ENCODE measurements at regions not wholly inside any gene's neighbourhood (a gene's known extent, or its start where the extent isn't known, plus 50 kb on each side); places are given as distances from the start of the nearest gene placed in this dataset.

GRCh38 chr10:21199501-21199900 lies 302.4 kb upstream of the NEBL start:
- intact Hi-C loops (cut with DNase I): no loop called here
- ATAC-seq (ENCODE audit: poor library complexity): no peak
- DNase-seq: no peak

GRCh38 chr10:21197838-21198237 lies 300.7 kb upstream of the NEBL start:
- DNase-seq (no peak), ATAC-seq (ENCODE audit: poor library complexity) (no peak)
- intact Hi-C loops (cut with DNase I): no loop called here

GRCh38 chr10:21196822-21197395 lies 299.8 kb upstream of the NEBL start:
- ATAC-seq (ENCODE audit: poor library complexity) (no peak), DNase-seq (no peak)
- intact Hi-C loops (cut with DNase I): no loop called here

GRCh38 chr10:21195252-21195651 lies 298.1 kb upstream of the NEBL start:
- ATAC-seq (ENCODE audit: poor library complexity): no peak
- intact Hi-C loops (cut with DNase I): no loop called here
- DNase-seq: no peak

GRCh38 chr10:21194510-21194993 lies 297.4 kb upstream of the NEBL start:
- no peak for DNase-seq
- intact Hi-C loops (cut with DNase I): no loop called here
- ATAC-seq (ENCODE audit: poor library complexity): peak; percentile 81

- DNase-seq (no peak), ATAC-seq (ENCODE audit: poor library complexity) (no peak)
- intact Hi-C loops (cut with DNase I): no loop called here
Measured at GRCh38 chr10:21193196-21193595, 296.1 kb upstream of the NEBL start.

GRCh38 chr10:21191512-21191911 lies 294.4 kb upstream of the NEBL start:
- intact Hi-C loops (cut with DNase I): no loop called here
- DNase-seq (no peak), ATAC-seq (ENCODE audit: poor library complexity) (no peak)

GRCh38 chr10:21184984-21185383 lies 287.9 kb upstream of the NEBL start:
- no peak for ATAC-seq (ENCODE audit: poor library complexity)
- no peak for DNase-seq
- intact Hi-C loops (cut with DNase I): no loop called here

- intact Hi-C loops (cut with DNase I): no loop called here
Measured at GRCh38 chr10:21184216-21184615, 287.1 kb upstream of the NEBL start.

GRCh38 chr10:21183025-21183424 lies 285.9 kb upstream of the NEBL start:
- intact Hi-C loops (cut with DNase I): no loop called here
- no peak for DNase-seq
- ATAC-seq (ENCODE audit: poor library complexity): no peak

More at GRCh38 chr10:21184216-21184615, 287.1 kb upstream of the NEBL start:
- ATAC-seq (ENCODE audit: poor library complexity) (no peak), DNase-seq (no peak)

GRCh38 chr10:21181451-21181850 lies 284.3 kb upstream of the NEBL start:
- ATAC-seq (ENCODE audit: poor library complexity) (no peak), DNase-seq (no peak)
- intact Hi-C loops (cut with DNase I): no loop called here

GRCh38 chr10:21180604-21181003 lies 283.5 kb upstream of the NEBL start:
- no peak for ATAC-seq (ENCODE audit: poor library complexity)
- intact Hi-C loops (cut with DNase I): no loop called here
- no peak for DNase-seq

GRCh38 chr10:21176934-21177480 lies 279.9 kb upstream of the NEBL start:
- intact Hi-C loops (cut with DNase I): no loop called here
- ATAC-seq (ENCODE audit: poor library complexity): no peak

GRCh38 chr10:21175797-21176196 lies 278.7 kb upstream of the NEBL start:
- DNase-seq (no peak), ATAC-seq (ENCODE audit: poor library complexity) (no peak)
- intact Hi-C loops (cut with DNase I): no loop called here

More at GRCh38 chr10:21176934-21177480, 279.9 kb upstream of the NEBL start:
- no peak for DNase-seq

- intact Hi-C loops (cut with DNase I): no loop called here
- no peak for DNase-seq
Measured at GRCh38 chr10:21174715-21175495, 277.8 kb upstream of the NEBL start.

GRCh38 chr10:21173802-21174714 lies 276.9 kb upstream of the NEBL start:
- intact Hi-C loops (cut with DNase I): no loop called here
- peak; percentile 83 for ATAC-seq (ENCODE audit: poor library complexity)
- DNase-seq: peak; percentile 67

More at GRCh38 chr10:21174715-21175495, 277.8 kb upstream of the NEBL start:
- ATAC-seq (ENCODE audit: poor library complexity): no peak

GRCh38 chr10:21172930-21173801 lies 276.1 kb upstream of the NEBL start:
- DNase-seq (no peak), ATAC-seq (ENCODE audit: poor library complexity) (peak; percentile 65)
- intact Hi-C loops (cut with DNase I): no loop called here

GRCh38 chr10:21172542-21172929 lies 275.4 kb upstream of the NEBL start:
- intact Hi-C loops (cut with DNase I): no loop called here
- no peak for DNase-seq
- ATAC-seq (ENCODE audit: poor library complexity): no peak

Data from Right ventricle myocardium superior (tissue), 1 donor.